Bone marrow (tissue), 2 donors: ENCODE measurements at regions not wholly inside any gene's neighbourhood (a gene's known extent, or its start where the extent isn't known, plus 50 kb on each side); places are given as distances from the start of the nearest gene placed in this dataset.

Source experiments
- DNase-seq, 2 donors: peaks; one replicate each; lab custom pipeline; 2025; lab: John Stamatoyannopoulos, UW

- DNase-seq = no peak
Measured at GRCh38 chr11:112786886-112787530, 174.2 kb upstream of the NCAM1 start.

- no peak for DNase-seq
Measured at GRCh38 chr11:112789481-112789880, 171.7 kb upstream of the NCAM1 start.

DNA sequence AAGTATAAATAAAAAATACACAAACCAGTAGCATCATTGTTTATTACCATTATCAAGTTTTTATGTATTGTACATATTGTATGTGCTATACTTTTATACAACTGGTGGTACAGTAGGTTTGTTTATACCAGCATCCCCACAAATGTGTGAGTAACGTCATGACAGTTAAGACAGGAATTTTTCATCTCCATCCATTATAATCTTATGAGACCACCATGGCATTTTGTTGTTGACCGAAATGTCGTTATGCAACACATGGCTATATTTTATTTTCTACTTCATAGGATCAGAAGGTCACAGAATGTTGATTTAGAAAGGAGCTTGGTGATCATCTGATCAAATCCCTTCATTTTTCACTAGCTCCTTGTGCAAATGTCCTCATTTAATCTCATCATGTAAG lies 170.9 kb upstream of the NCAM1 start:
- no peak for DNase-seq

- no peak for DNase-seq
Measured at GRCh38 chr11:112792070-112792469, 169.2 kb upstream of the NCAM1 start.

- DNase-seq = no peak
Measured at GRCh38 chr11:112793416-112793815, 167.8 kb upstream of the NCAM1 start.

DNA sequence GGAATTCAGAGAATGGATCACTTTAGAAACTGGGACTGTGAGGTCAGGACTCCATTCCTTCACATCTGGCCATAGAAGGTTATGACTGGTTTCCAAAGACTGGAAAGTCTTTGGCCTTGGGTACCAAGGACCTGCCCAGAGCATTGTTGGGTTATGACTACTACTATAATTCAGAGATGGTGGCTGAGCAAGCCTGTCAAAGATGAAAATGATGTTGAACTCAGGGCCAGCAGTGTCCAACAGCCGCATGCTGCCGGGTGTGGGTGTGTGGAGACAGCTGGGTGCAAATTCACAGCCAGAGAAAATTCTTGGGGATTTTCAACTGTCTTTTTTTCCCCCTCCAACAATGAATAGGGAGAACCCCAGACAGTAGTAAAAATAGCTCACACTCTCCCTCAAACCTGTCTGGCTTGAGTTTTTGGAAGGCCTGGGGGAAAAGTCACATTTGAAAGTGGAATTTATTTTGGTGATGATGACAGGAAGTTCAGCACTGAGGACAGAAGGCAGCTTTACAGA lies 166.8 kb upstream of the NCAM1 start:
- DNase-seq = no peak

DNA sequence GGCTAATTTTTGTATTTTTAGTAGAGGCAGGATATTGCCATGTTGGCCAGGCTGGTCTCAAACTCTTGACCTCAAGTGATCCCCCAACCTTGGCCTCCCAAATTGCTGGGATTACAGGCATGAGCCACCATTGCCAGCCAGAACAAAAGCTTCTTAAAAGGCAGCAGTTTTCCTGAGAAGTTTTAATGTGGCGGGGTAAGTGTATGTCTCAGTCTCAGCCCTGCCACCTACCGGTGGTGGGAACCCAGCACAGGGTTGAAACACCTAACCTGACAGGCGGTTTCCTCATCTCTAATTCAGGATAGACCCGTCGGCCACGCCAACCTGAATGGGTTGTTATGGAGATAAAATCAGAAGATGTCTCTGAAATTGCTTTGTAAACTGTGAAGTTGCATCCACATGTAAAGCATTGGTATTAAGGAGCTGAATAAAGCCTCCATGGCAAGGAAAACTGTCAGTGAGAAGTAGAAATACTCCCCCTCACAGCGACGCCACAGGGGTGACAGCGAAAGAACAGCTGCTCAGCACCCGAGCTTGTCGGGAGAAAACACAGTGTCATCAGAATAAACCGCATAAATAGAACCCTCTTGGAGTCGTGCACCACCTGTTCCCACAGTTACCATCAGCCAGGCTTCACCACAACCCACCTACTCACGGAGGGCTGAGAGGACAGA lies 165.9 kb upstream of the NCAM1 start:
- no peak for DNase-seq

DNA sequence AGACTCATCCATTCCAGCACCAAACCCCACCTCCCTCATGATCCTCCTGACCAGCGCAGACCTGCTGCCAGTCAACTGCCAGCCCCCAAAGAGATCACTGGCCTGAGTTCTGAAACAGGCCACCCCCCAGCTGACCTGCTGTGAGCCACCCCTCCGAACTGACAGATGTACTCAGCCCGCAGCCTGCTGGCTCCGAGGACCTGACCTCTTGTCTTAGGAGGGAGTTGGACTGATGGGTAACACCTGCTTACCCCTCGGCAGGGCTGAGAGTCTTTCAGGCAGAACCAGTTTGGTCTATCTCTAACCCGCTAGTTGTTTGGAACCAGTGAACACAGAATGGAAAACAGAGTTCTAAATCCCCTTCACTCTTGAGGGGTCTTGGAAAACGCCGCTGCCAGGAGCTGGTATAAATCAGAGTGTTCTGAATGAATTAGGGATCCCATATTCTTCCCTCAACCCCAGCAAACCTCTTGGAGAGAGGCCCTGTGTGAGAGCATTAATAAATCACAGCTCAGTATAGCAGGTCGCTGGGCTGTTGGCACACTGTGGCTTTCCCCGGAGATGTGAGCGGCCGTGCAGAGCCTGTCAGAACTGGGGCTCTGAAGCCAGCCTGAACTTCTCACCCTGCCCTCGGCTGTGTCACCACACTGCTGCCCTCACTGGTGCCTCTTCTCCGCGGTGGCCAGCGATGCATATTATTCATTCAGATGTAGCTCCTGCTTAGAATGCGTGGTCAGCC lies 165.1 kb upstream of the NCAM1 start:
- no peak for DNase-seq

DNA sequence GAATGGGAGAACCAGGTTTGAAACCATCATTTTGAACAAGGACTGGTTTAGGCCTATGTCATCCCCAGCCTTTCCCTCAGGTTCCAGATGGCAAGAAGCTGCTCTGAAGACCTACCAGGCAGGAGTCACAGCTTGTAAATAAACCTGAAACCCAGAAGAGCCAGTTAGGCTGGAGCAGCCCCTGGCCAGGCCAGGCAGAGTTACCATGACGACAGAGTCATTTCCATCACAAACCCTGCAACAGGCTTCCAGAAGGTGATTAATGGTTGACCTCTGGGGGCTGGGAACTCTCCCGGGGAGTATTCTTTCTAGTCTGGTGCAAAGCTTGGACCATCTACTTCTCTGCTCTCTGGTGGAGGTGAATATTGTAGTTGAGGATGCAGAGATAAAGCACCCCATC lies 164.1 kb upstream of the NCAM1 start:
- DNase-seq = no peak

DNA sequence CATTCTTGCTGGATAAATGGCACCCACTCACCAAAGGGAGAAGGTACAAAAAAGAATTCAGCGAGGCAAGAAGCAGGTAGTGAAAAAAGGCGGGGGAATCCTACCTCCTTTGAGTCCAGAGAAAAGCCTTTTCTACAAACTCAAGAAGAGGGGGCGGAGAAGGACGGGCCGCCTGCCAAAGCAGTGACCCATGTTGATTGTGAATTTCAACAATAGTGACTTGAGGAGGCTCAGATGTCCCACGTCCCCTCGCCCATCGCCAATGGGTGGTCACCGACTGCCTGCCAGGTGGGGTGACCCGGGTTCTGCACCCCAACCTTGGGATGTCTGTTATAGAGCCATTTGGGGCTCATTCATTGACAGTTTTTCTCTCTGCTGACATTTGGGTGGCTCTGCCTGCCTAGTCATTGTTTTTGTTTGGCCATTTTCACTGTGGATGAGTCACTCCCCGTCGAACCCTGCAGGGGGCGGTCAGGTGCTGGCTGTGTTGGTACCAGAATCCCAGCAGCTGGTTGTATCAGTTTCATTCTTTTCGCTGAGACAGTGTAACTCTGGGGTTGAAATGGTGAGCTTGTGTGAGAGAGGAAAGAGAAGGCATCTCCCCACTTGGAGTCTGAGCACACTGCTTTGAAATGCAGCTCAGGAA lies 163.4 kb upstream of the NCAM1 start:
- DNase-seq = no peak

DNA sequence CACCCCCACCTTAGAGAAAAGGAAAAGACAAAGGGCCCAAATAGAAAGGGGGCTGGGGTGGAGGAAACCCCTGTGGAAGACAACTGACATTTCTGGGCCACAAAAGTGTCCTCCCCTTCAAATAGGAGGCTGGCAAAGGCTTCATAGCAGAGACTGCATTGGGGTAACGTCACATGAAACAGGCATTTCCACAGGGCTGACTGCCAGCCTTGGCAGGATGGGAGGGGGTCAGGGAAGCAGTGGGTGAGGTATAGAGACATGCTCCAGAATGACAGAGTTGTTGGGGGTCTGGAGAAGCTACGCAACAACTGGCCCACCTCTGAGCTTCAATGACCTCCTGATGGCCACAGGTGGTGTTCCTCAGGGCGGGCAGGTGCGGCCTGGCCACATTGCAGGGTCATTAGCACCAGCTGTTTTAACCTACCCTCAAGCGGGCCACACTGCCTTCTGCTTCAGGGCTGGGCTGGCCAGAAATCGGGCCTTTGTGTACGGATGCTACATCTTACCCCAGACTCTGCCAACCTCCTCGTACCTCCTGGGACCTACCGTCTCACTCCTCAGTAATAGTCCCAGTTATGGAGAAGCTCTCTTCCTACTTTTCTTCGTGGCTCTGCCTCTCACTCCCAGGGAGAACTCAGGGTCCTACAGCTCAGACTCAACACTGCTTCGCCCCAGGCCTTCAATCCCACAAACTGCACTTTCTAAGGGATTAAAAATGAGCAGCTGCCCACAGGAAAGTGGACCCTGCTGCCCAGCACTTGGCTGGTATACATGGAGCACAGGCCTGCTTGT lies 160.0 kb upstream of the NCAM1 start:
- DNase-seq = no peak

GRCh38 chr11:112801817-112802088 lies 159.5 kb upstream of the NCAM1 start:
- DNase-seq = no peak

- no peak for DNase-seq
Measured at GRCh38 chr11:112805658-112806057, 155.6 kb upstream of the NCAM1 start.

- no peak for DNase-seq
Measured at GRCh38 chr11:112806256-112806655, 155.0 kb upstream of the NCAM1 start.

GRCh38 chr11:112806876-112807275 lies 154.3 kb upstream of the NCAM1 start:
- DNase-seq = no peak

DNA sequence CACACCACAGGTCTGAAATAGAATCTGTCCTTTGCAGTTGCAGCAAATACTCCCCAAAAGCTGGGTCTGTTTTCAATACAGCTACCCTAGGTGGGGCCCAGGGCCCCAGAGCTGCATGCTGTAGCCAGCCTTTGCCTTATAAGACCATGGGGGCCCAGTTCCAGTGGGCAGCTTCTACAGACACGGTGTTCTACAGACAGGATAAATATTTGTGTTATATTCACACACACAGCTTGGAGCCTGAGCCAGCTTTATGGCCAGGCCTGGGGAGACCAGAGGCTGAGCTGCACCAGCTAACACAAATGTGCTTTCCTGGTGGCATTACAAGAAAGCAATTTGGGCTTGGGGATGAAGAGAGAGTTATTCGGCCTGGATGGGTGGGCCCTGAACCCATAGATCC lies 151.8 kb upstream of the NCAM1 start:
- no peak for DNase-seq

DNA sequence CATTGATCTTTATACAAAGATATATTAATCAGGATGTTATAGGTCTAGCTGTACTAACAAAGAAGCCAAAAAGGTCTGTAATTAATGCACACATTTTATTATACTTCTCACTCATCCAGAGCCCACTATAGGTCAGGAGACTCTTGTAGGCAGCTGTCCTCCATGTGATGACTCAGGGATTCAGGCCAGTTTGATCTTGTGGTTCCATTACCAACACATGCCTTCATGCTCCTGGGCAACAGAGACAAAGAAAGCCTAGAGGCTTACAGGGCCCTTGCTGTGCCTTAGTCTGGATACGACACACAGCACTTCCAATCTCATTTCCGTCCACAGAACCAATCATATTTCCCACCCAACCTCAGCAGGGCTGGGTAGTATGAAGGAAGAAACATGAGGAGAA lies 150.3 kb upstream of the NCAM1 start:
- no peak for DNase-seq

GRCh38 chr11:112811783-112812182 lies 149.4 kb upstream of the NCAM1 start:
- no peak for DNase-seq

GRCh38 chr11:112812729-112813128 lies 148.5 kb upstream of the NCAM1 start:
- DNase-seq = no peak

GRCh38 chr11:112814168-112814567 lies 147.1 kb upstream of the NCAM1 start:
- DNase-seq = no peak

DNA sequence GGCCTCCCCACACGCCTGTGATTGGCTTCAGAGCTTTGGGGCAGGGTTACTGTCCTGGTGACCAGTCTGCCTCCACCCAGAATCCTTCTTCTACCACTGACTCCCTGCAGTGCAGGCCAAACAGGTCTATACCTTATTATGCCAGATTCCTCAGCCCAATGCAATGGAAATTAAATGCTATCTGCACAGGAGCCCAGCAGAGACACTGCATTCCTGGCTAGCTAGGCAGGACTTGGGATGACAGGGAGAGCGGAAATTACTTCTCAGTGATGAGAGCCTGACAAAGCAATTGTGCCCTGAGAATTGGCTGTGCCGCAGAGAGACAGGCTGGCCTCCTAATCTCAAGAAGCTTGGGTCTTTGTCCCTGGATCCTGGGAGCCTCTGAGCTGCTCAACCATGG lies 143.8 kb upstream of the NCAM1 start:
- DNase-seq = no peak
